ENCODE measurements at regions not wholly inside any gene's neighbourhood (a gene's known extent, or its start where the extent isn't known, plus 50 kb on each side); places are given as distances from the start of the nearest gene placed in this dataset.

- no peaks in the 10 kb centered on the region; the same call in 1 of the 2 replicates for H3K23me2 ChIP-seq (ENCODE audit: low read depth, low read length)
- 97% methylated on average over 2 of the region's 2 CpGs; no CpG with 5 or more reads in 1 of the 2 experiments for WGBS, 2 experiments (ENCODE audit: extremely low coverage in 1 of 2, insufficient coverage in 1 of 2, insufficient read length in 1 of 2, insufficient replicate concordance in 2 of 2, low coverage in 1 of 2, low lambda C conversion rate in 2 of 2, missing lambda C conversion rate in 1 of 2)
- H3K14ac ChIP-seq (ENCODE audit: insufficient read length) = no peak overlapping the region
- no peak overlapping the region for H2AK5ac ChIP-seq (ENCODE audit: low read depth, low read length)
- no peak overlapping the region for H3K4me2 ChIP-seq (ENCODE audit: insufficient read depth in 1 of 2, low read depth in 2 of 2, low read length in 2 of 2)
- H4K91ac ChIP-seq (replicated peaks; ENCODE audit: insufficient read length, low read length) = no peak overlapping the region
- no peak for DNase-seq (ENCODE audit: low read depth in 1 of 2, low spot score in 2 of 2)
- no peak overlapping the region for H2BK12ac ChIP-seq (ENCODE audit: low read depth, low read length)
- no peak overlapping the region for H3K18ac ChIP-seq (ENCODE audit: extremely low read depth, low read length)
- H2BK120ac ChIP-seq (replicated peaks; ENCODE audit: low read depth, low read length) = no peak overlapping the region
- H3K36me3 ChIP-seq (ENCODE audit: control insufficient read depth in 2 of 4, insufficient read depth in 4 of 4, low read length in 3 of 4) = no peaks in the 10 kb centered on the region
- H3K23ac ChIP-seq (ENCODE audit: insufficient read length) = no peak overlapping the region
- no peak overlapping the region for H3K56ac ChIP-seq (replicated peaks; ENCODE audit: insufficient read length, low read depth, low read length)
- H3K79me1 ChIP-seq (ENCODE audit: low read depth, low read length) = no peaks in the 10 kb centered on the region
- CTCF ChIA-PET (ENCODE audit: partially characterized antibody) = no interaction called here
- no peak overlapping the region for H3K27ac ChIP-seq (ENCODE audit: low read depth, low read length)
- peaks cover 0 to 2% of the 10 kb centered on the region in 2 experiments for H4K20me1 ChIP-seq (replicated peaks in 1 of 2; ENCODE audit: control insufficient read depth in 1 of 2, insufficient read depth in 2 of 2, low read length in 2 of 2)
- no peak overlapping the region for H2BK5ac ChIP-seq (ENCODE audit: low read depth, low read length)
- H3K9ac ChIP-seq (replicated peaks in 1 of 4; ENCODE audit: extremely low read depth in 1 of 4, low read depth in 3 of 4, low read length in 3 of 4) = no peak overlapping the region
- H3K79me2 ChIP-seq (ENCODE audit: control insufficient read depth in 1 of 2, insufficient read depth in 2 of 2, low read length in 2 of 2) = no peaks in the 10 kb centered on the region
- H4K5ac ChIP-seq (ENCODE audit: insufficient read length, low read depth, low read length) = no peak overlapping the region
- no peaks in the 10 kb centered on the region; a peak in 1 of 7 replicates for H3K27me3 ChIP-seq (replicated peaks in 1 of 4; ENCODE audit: control insufficient read depth in 3 of 4, extremely low read depth in 1 of 4, insufficient read depth in 3 of 4, low read length in 3 of 4)
- H2AFZ ChIP-seq (ENCODE audit: low read length) = no peak overlapping the region
- no peak for TF ChIP-seq TEAD4 (IDR thresholded peaks at IDR 0.05; ENCODE audit: low read depth, low read length)
- TF ChIP-seq EP300 (IDR thresholded peaks at IDR 0.05; ENCODE audit: borderline replicate concordance in 1 of 2, low read depth in 2 of 2, low read length in 2 of 2) = no peak
- no peak for TF ChIP-seq KDM5A (IDR thresholded peaks at IDR 0.05; ENCODE audit: low read length)
- POLR2A ChIA-PET (ENCODE audit: partially characterized antibody) = no interaction called here
- H4K8ac ChIP-seq (ENCODE audit: extremely low read depth, insufficient read depth, low read length) = no peak overlapping the region
- H2BK15ac ChIP-seq (ENCODE audit: low read length) = no peak overlapping the region
- no peaks in the 10 kb centered on the region for H3K9me3 ChIP-seq (ENCODE audit: insufficient read depth in 2 of 2, low read depth in 1 of 2, low read length in 1 of 2)
- no peak for FAIRE-seq
- H3K4me1 ChIP-seq (replicated peaks in 1 of 4; ENCODE audit: control insufficient read depth in 3 of 4, insufficient read depth in 4 of 4, low read length in 3 of 4) = no peaks in the 10 kb centered on the region
- no peak overlapping the region for H2BK20ac ChIP-seq (ENCODE audit: low read length)
- H3K4me3 ChIP-seq (ENCODE audit: extremely low read depth in 1 of 4, insufficient read depth in 2 of 4, low read depth in 3 of 4, low read length in 4 of 4) = no peak overlapping the region
- H3K4ac ChIP-seq (replicated peaks; ENCODE audit: insufficient read length, low read depth, low read length) = no peak overlapping the region
Measured at GRCh38 chr1:95380909-95381308, 146.9 kb downstream of the RWDD3 start.

All from H1 (cell line).